ENCODE measurements at regions not wholly inside any gene's neighbourhood (a gene's known extent, or its start where the extent isn't known, plus 50 kb on each side); places are given as distances from the start of the nearest gene placed in this dataset.

GRCh38 chr1:198904321-198904720 lies 265.5 kb downstream of the PTPRC start:
- TF ChIP-seq, protein P1, sequence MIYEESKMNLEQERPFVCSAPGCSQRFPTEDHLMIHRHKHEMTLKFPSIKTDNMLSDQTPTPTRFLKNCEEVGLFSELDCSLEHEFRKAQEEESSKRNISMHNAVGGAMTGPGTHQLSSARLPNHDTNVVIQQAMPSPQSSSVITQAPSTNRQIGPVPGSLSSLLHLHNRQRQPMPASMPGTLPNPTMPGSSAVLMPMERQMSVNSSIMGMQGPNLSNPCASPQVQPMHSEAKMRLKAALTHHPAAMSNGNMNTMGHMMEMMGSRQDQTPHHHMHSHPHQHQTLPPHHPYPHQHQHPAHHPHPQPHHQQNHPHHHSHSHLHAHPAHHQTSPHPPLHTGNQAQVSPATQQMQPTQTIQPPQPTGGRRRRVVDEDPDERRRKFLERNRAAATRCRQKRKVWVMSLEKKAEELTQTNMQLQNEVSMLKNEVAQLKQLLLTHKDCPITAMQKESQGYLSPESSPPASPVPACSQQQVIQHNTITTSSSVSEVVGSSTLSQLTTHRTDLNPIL (CRISPR knock-in tag; IDR thresholded peaks at IDR 0.05; ENCODE audit: low read depth) = no peak
- no peak for TF ChIP-seq POU6F1 (CRISPR knock-in tag; IDR thresholded peaks at IDR 0.05; ENCODE audit: borderline replicate concordance, low read depth)
- TF ChIP-seq ZC3H10 (CRISPR knock-in tag; IDR thresholded peaks at IDR 0.05) = no peak
